T-helper 17 cell (primary cell): ENCODE measurements at regions not wholly inside any gene's neighbourhood (a gene's known extent, or its start where the extent isn't known, plus 50 kb on each side); places are given as distances from the start of the nearest gene placed in this dataset.

ENCODE experiments used
- ATAC-seq: fragments of 150-1000 bp; cut with Tn5 transposase; 2 replicates; pipeline ENCODE4 v1.10.0; 2021; ENCODE audit warnings: mild to moderate bottlenecking, moderate library complexity
- DNase-seq, 3 donors: peaks; one replicate each; pipeline versions ENCODE4 v3.0.0 to v3.0.0-alpha.2; 2020 to 2021
- H3K9me3 ChIP-seq: one replicate; pipeline ENCODE4 v1.7.0; 2013; ENCODE audit warnings: low read length, mild to moderate bottlenecking; ENCODE audit not compliant: control insufficient read depth, poor library complexity, severe bottlenecking
- H3K27ac Mint-ChIP-seq: one replicate; pipeline ENCODE4 v1.8.0; 2022; ENCODE audit warnings: mild to moderate bottlenecking, moderate library complexity, mixed read lengths
- H3K27me3 Mint-ChIP-seq: one replicate; pipeline ENCODE4 v1.8.0; 2022; ENCODE audit warnings: mixed read lengths
- H3K36me3 Mint-ChIP-seq: one replicate; pipeline ENCODE4 v1.8.0; 2022; ENCODE audit warnings: low read depth, mixed read lengths
- H3K4me1 Mint-ChIP-seq: one replicate; pipeline ENCODE4 v1.8.0; 2022; ENCODE audit warnings: mild to moderate bottlenecking, mixed read lengths
- H3K4me3 Mint-ChIP-seq: one replicate; pipeline ENCODE4 v1.8.0; 2022; ENCODE audit warnings: mild to moderate bottlenecking, moderate library complexity, mixed read lengths

DNA sequence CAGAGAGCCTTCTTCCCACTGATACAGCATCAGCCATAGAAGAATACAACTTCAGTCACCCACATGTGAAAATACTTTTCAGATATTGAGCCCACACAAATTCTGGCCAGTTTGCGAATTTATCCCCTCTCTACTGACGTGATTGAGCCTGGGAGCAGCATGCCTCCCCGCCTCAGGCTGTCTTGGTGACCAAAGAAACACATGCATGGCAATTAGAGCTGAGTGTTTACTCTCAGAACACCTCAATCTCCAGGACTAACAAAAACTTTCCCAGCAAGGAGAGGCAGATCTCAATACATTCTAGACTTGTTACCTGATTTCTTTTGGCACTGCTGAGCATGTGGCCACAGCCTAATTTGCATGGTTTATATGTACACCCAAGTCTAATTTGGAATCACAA, 122.5 kb downstream of the TMEM26 start:
- ATAC-seq (no peak), DNase-seq (no peak)
- no peaks in the 10 kb centered on the region for H3K9me3 ChIP-seq
- H3K27me3 Mint-ChIP-seq, result no peaks in the 10 kb centered on the region
- H3K27ac Mint-ChIP-seq, result no peak overlapping the region
- no peak overlapping the region for H3K4me3 Mint-ChIP-seq
- H3K36me3 Mint-ChIP-seq, result no peaks in the 10 kb centered on the region
- no peaks in the 10 kb centered on the region for H3K4me1 Mint-ChIP-seq

DNA sequence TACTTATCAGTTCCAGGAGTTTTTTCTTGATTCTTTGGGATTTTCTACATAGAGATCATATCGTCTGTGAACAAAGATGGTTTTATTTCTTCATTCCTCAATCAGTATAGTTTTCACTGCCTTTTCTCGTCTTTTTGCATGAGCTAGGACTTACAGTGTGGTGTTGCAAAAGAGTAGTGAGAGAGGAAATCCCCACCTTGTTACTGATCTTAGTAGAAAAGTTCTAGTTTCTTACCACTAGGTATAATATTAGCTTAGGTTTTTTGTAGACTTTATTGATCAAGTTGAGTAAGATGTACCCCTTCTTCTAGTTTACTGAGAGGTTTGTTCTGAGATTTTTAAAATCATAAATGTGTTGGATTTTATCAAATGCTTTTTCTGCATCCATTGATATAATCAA, 123.3 kb downstream of the TMEM26 start:
- no peak overlapping the region for H3K27ac Mint-ChIP-seq
- no peaks in the 10 kb centered on the region for H3K9me3 ChIP-seq
- no peak for ATAC-seq
- peaks cover 5% of the 10 kb centered on the region for H3K27me3 Mint-ChIP-seq
- no peaks in the 10 kb centered on the region for H3K4me1 Mint-ChIP-seq
- no peaks in the 10 kb centered on the region for H3K36me3 Mint-ChIP-seq
- no peak for DNase-seq
- H3K4me3 Mint-ChIP-seq, result no peak overlapping the region

- DNase-seq, result no peak
- Mint-ChIP-seq H3K4me1 (no peaks in the 10 kb centered on the region), H3K27ac (no peak overlapping the region), H3K27me3 (peaks cover 7% of the 10 kb centered on the region), H3K4me3 (no peak overlapping the region), H3K36me3 (no peaks in the 10 kb centered on the region)
- H3K9me3 ChIP-seq, result no peaks in the 10 kb centered on the region
- ATAC-seq, result no peak
Measured at GRCh38 chr10:61325223-61325960, 127.8 kb downstream of the TMEM26 start.

DNA sequence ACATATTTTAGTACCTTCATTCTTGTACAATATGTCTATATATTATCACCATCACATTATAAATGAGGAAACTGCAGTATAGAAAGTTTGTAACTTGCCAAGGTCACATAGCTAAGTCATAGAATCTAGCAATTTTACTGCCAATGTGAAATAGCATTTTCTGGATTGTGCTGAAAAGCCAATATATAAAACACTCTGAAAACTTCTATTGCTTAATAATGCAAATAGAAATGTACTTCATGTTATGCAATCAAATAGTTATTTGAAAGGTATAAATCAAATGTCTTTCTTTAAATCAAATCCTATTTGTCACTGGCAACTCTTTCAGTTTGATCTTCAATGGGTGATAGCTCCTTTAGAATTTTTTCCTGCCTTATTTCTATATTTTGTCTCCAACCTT, 129.5 kb downstream of the TMEM26 start:
- peaks cover 7% of the 10 kb centered on the region for H3K27me3 Mint-ChIP-seq
- DNase-seq, result no peak
- H3K4me3 Mint-ChIP-seq, result no peak overlapping the region
- no peaks in the 10 kb centered on the region for H3K36me3 Mint-ChIP-seq
- H3K27ac Mint-ChIP-seq, result no peak overlapping the region
- no peak for ATAC-seq
- H3K4me1 Mint-ChIP-seq, result no peaks in the 10 kb centered on the region
- H3K9me3 ChIP-seq, result no peaks in the 10 kb centered on the region

- no peak overlapping the region for H3K27ac Mint-ChIP-seq
- no peak overlapping the region for H3K4me3 Mint-ChIP-seq
- DNase-seq, result no peak
- H3K4me1 Mint-ChIP-seq, result no peaks in the 10 kb centered on the region
- no peaks in the 10 kb centered on the region for H3K36me3 Mint-ChIP-seq
- H3K9me3 ChIP-seq, result no peaks in the 10 kb centered on the region
- no peak for ATAC-seq
- H3K27me3 Mint-ChIP-seq, result peaks cover 7% of the 10 kb centered on the region
Measured at GRCh38 chr10:61321041-61321857, 131.9 kb downstream of the TMEM26 start.

DNA sequence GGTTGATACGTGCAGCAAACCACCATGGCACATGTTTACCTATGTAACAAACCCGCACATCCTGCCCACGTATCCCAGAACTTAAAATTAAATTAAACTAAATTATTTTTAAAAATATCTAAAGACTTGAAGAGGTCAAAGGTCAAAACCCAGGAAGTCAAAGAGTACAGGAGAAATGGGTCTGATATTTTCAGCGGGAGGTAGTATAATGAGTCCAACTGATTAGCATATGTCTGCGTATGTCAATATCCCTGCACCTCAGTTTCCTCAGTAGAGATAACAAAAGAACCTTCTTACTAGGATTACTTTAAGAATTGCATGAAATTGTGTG, 133.0 kb downstream of the TMEM26 start:
- no peak for ATAC-seq
- H3K36me3 Mint-ChIP-seq, result no peaks in the 10 kb centered on the region
- DNase-seq, result no peak
- H3K9me3 ChIP-seq, result no peaks in the 10 kb centered on the region
- H3K4me3 Mint-ChIP-seq, result no peak overlapping the region
- no peak overlapping the region for H3K27ac Mint-ChIP-seq
- peaks cover 6% of the 10 kb centered on the region for H3K27me3 Mint-ChIP-seq
- no peaks in the 10 kb centered on the region for H3K4me1 Mint-ChIP-seq

DNA sequence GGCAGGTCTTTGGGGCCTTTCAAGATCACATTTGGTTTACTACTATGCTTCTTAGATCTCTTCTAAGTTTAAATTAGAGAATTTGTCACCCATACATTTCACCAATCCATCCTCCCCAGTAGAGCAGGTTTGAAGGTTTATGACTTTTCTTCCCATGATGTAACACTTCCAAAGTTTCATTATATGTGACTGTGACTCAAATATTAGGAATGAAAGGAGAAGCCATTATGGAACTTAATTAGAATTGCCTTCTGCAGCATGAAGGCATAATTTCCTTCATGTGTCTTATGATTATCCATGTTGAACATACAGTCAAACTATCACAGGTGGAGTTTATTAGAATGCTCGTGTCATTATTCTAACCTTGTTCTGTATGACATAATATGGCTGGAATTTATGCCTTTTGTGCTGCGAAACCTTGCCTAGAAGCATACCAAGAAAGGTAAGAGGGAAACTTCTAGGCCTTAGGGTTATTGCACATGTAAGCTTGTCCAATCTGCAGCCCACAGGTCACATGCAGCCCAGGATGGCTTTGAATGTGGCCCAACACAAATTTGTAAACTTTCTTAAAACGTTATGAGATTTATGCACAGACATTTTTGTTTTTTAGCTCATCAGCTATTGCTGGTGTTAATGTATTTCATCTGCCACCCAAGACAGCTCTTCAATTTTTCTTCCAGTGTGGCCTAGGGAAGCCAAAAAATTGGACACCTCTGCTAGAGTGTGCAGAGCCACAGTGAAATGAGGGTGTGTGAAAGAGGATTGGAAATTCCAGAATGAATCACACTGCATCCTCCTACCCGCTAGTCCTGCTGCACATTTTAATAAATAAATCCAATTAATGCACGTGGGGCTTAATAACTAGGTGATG, 133.6 kb downstream of the TMEM26 start:
- H3K9me3 ChIP-seq, result no peaks in the 10 kb centered on the region
- Mint-ChIP-seq H3K4me1 (peaks cover 2% of the 10 kb centered on the region), H3K27ac (no peak overlapping the region), H3K4me3 (no peak overlapping the region), H3K27me3 (no peaks in the 10 kb centered on the region), H3K36me3 (no peaks in the 10 kb centered on the region)
- no peak for ATAC-seq
- DNase-seq, result no peak

DNA sequence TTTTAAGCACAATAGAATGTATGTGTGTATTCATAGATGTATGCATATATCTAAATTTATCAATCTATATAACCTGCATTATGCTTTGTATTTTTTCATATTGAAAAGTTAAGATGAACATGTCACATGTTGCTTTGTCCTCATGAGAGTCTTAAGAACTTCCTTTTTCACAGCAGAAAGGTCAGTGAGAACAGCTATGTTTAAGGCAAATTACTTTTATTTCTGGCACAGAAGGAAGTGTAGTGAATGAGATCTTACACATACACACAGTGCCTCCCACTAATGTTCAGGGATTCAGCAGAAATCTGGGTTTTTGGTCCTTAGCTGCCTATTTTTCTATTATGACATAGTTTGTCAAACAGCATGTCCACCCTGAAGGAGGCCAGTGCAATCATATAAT, 134.8 kb downstream of the TMEM26 start:
- no peaks in the 10 kb centered on the region for H3K9me3 ChIP-seq
- H3K27me3 Mint-ChIP-seq, result no peaks in the 10 kb centered on the region
- H3K36me3 Mint-ChIP-seq, result no peaks in the 10 kb centered on the region
- H3K4me1 Mint-ChIP-seq, result peaks cover 8% of the 10 kb centered on the region
- H3K4me3 Mint-ChIP-seq, result no peak overlapping the region
- DNase-seq (no peak), ATAC-seq (no peak)
- no peak overlapping the region for H3K27ac Mint-ChIP-seq

- H3K4me1 Mint-ChIP-seq, result peaks cover 10% of the 10 kb centered on the region
- no peaks in the 10 kb centered on the region for H3K9me3 ChIP-seq
- ATAC-seq (no peak), DNase-seq (no peak)
- no peak overlapping the region for H3K4me3 Mint-ChIP-seq
- H3K27me3 Mint-ChIP-seq, result no peaks in the 10 kb centered on the region
- no peak overlapping the region for H3K27ac Mint-ChIP-seq
- no peaks in the 10 kb centered on the region for H3K36me3 Mint-ChIP-seq
Measured at GRCh38 chr10:61317706-61318105, 135.5 kb downstream of the TMEM26 start.

DNA sequence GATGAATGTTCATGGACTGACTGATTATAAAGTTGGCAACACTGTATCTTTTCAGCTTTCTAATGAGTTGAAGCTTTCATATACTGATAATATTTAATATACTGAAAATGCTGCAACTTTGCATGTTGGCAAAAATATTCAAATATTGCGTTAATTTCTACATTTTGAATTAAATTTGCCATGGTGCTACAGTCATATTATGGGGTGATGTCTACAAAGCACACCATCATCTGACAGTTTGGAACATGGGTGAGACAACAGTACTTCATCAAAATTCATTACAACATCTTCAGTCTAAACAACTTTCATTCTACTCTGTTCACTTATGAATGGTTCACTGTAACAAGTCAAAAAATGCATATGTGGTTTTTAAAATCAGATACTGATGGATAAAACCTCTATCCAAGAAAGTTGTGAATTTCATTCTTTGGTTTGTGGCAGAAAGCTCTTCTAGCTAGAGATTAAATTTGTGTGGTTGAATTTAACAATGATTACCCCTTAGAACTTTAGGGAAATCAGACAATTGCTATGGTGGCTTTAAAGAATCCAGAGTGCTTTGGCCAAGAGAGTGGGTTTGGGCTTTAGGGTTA, 136.4 kb downstream of the TMEM26 start:
- Mint-ChIP-seq H3K4me1 (peaks cover 10% of the 10 kb centered on the region), H3K4me3 (no peak overlapping the region), H3K27me3 (no peaks in the 10 kb centered on the region), H3K36me3 (no peaks in the 10 kb centered on the region), H3K27ac (no peak overlapping the region)
- ATAC-seq (no peak), DNase-seq (no peak)
- H3K9me3 ChIP-seq, result no peaks in the 10 kb centered on the region

DNA sequence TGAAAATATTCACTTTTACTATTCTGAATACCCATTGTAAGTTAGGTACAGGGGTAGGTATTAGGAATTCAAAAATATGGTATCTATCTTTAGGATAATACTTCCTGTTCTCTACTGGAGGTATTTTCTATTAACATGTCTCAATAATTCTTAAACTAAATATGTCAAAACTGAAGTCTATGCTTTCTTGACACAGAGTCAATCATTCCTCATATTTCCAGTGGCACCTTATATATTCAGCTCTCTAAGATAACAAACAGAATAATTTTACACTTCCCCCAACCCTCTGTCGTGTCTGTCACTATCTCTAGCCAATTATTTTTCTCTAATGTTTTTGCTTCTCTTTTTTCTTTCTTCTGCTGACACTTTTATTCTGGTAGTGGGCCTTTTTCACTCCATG, 138.9 kb downstream of the TMEM26 start:
- ATAC-seq, result no peak
- H3K4me1 Mint-ChIP-seq, result peaks cover 10% of the 10 kb centered on the region
- H3K36me3 Mint-ChIP-seq, result no peaks in the 10 kb centered on the region
- no peaks in the 10 kb centered on the region for H3K27me3 Mint-ChIP-seq
- no peak for DNase-seq
- H3K27ac Mint-ChIP-seq, result no peak overlapping the region
- H3K9me3 ChIP-seq, result no peaks in the 10 kb centered on the region
- no peak overlapping the region for H3K4me3 Mint-ChIP-seq

GRCh38 chr10:61313460-61313859, 139.7 kb downstream of the TMEM26 start:
- Mint-ChIP-seq H3K4me1 (peaks cover 10% of the 10 kb centered on the region), H3K4me3 (no peak overlapping the region), H3K27me3 (no peaks in the 10 kb centered on the region), H3K27ac (no peak overlapping the region), H3K36me3 (no peaks in the 10 kb centered on the region)
- H3K9me3 ChIP-seq, result no peaks in the 10 kb centered on the region
- DNase-seq (no peak), ATAC-seq (no peak)

GRCh38 chr10:61304746-61305145, 148.4 kb downstream of the TMEM26 start:
- Mint-ChIP-seq H3K36me3 (no peaks in the 10 kb centered on the region), H3K27ac (no peak overlapping the region), H3K4me1 (no peaks in the 10 kb centered on the region), H3K27me3 (no peaks in the 10 kb centered on the region), H3K4me3 (no peak overlapping the region)
- no peak for ATAC-seq
- no peak for DNase-seq
- H3K9me3 ChIP-seq, result no peaks in the 10 kb centered on the region
